ENCODE measurements at regions not wholly inside any gene's neighbourhood (a gene's known extent, or its start where the extent isn't known, plus 50 kb on each side); places are given as distances from the start of the nearest gene placed in this dataset.

- no peak for DNase-seq
- no peak overlapping the region for H3K4me3 ChIP-seq
- intact Hi-C loops (cut with DNase I; ENCODE audit: low total_unique reads), result no loop called here
- no peaks in the 10 kb centered on the region for H3K27me3 ChIP-seq
- H3K9me3 ChIP-seq, result no peaks in the 10 kb centered on the region
- no peak for TF ChIP-seq POLR2A (IDR thresholded peaks at IDR 0.05)
- TF ChIP-seq CTCF (IDR thresholded peaks at IDR 0.05), result no peak
- no peaks in the 10 kb centered on the region for H3K36me3 ChIP-seq (ENCODE audit: low read depth, missing control alignments)
- H3K27ac ChIP-seq, result no peak overlapping the region
- H3K4me1 ChIP-seq, result no peaks in the 10 kb centered on the region
- WGBS, 2 donors, result 70 to 74% methylated on average over 2 of the region's 2 CpGs
Observed at GRCh38 chr2:176979981-176980710, 232.4 kb upstream of the HNRNPA3 start.

GRCh38 chr2:176984987-176985386 is 227.6 kb upstream of the HNRNPA3 start:
- intact Hi-C loops (cut with DNase I; ENCODE audit: low total_unique reads), result no loop called here
- Histone ChIP-seq H3K27ac (no peak overlapping the region), H3K36me3 (ENCODE audit: low read depth, missing control alignments) (no peaks in the 10 kb centered on the region), H3K4me1 (no peaks in the 10 kb centered on the region), H3K9me3 (no peaks in the 10 kb centered on the region), H3K4me3 (no peak overlapping the region), H3K27me3 (no peaks in the 10 kb centered on the region)
- WGBS, 2 donors, result 86 to 89% methylated on average over 4 of the region's 4 CpGs
- TF ChIP-seq CTCF (IDR thresholded peaks at IDR 0.05), result no peak
- no peak for TF ChIP-seq POLR2A (IDR thresholded peaks at IDR 0.05)
- DNase-seq, result no peak

- no peak for TF ChIP-seq CTCF (IDR thresholded peaks at IDR 0.05)
- TF ChIP-seq POLR2A (IDR thresholded peaks at IDR 0.05), result no peak
- WGBS, 2 donors, result 82 to 85% methylated on average over 2 of the region's 2 CpGs
- Histone ChIP-seq H3K4me1 (no peaks in the 10 kb centered on the region), H3K36me3 (ENCODE audit: low read depth, missing control alignments) (no peaks in the 10 kb centered on the region), H3K9me3 (no peaks in the 10 kb centered on the region), H3K27ac (no peak overlapping the region), H3K27me3 (no peaks in the 10 kb centered on the region), H3K4me3 (no peak overlapping the region)
- no peak for DNase-seq
- intact Hi-C loops (cut with DNase I; ENCODE audit: low total_unique reads), result no loop called here
Observed at GRCh38 chr2:176985871-176986270, 226.7 kb upstream of the HNRNPA3 start.

DNA sequence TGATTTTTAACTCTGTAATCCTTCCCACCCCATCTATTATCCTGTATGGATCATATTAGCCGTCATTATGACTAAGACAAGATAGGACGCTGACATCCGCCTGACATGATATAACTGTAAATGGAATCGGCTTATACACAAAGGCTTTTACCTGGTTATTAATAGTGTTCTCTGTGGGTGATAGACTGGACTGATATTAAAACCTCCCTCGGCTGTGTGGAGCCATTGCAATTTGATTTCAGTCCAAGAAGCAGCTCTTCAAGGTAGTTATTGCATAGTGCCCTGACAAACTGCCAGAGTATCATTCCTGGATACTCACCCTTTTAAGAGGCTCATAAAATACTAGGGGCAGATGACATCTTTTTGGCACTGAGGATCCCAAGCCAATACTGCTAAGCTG is 226.1 kb upstream of the HNRNPA3 start:
- intact Hi-C loops (cut with DNase I; ENCODE audit: low total_unique reads), result no loop called here
- TF ChIP-seq POLR2A (IDR thresholded peaks at IDR 0.05), result no peak
- TF ChIP-seq CTCF (IDR thresholded peaks at IDR 0.05), result no peak

DNA sequence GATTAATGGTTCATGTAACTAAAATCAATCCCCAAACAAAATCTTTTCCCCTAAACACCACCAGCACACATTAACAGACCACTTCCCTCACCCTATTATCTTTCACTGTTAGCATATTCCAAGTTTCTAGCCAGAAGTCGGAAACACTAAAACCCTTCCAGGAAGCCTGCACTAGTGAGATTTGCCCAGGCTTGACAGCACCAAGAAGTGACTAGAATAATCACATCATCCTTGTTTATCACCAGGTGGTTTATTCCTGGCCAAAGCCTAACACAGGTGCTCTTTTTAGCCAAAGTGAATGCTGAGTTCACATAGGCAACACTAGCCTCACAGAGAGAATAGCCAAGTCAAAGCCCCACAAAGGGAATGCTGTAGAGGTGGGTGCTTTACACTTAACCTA is 221.2 kb upstream of the HNRNPA3 start:
- no peak for DNase-seq
- Histone ChIP-seq H3K4me1 (no peaks in the 10 kb centered on the region), H3K36me3 (ENCODE audit: low read depth, missing control alignments) (no peaks in the 10 kb centered on the region), H3K27ac (no peak overlapping the region), H3K4me3 (no peak overlapping the region), H3K27me3 (no peaks in the 10 kb centered on the region), H3K9me3 (no peaks in the 10 kb centered on the region)
- intact Hi-C loops (cut with DNase I; ENCODE audit: low total_unique reads), result no loop called here
- TF ChIP-seq CTCF (IDR thresholded peaks at IDR 0.05) (no peak), POLR2A (IDR thresholded peaks at IDR 0.05) (no peak)
- WGBS, 2 donors, result 80 to 84% methylated on average over 1 of the region's 1 CpG

More for the DNA sequence above, 226.1 kb upstream of the HNRNPA3 start:
- Histone ChIP-seq H3K36me3 (ENCODE audit: low read depth, missing control alignments) (no peaks in the 10 kb centered on the region), H3K9me3 (no peaks in the 10 kb centered on the region), H3K27me3 (no peaks in the 10 kb centered on the region), H3K4me3 (no peak overlapping the region), H3K27ac (no peak overlapping the region), H3K4me1 (no peaks in the 10 kb centered on the region)
- 86 to 89% methylated on average over 5 of the region's 5 CpGs for WGBS, 2 donors
- DNase-seq, result no peak
